ENCODE measurements at regions not wholly inside any gene's neighbourhood (a gene's known extent, or its start where the extent isn't known, plus 50 kb on each side); places are given as distances from the start of the nearest gene placed in this dataset.

DNA sequence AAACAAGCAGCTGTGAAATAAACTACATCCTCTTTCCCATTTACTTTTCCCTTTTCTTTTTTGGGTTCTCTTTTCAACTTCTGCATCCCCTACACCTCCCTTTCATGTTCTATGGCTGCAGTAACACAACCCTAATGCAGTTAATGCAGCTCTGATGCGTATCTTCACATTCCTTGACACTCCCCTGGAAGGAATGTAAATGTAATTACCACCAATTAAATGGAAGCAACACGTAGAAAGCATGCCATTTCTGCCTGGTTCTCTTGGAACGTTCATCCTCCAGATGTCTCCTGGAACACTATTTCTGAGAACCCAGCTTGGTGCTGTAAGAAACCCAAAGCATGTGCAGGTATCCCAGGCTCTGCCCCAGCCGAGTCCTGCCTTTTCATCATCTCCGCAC lies 166.8 kb upstream of the FREM2 start:
- DNase-seq, result no peak

DNA sequence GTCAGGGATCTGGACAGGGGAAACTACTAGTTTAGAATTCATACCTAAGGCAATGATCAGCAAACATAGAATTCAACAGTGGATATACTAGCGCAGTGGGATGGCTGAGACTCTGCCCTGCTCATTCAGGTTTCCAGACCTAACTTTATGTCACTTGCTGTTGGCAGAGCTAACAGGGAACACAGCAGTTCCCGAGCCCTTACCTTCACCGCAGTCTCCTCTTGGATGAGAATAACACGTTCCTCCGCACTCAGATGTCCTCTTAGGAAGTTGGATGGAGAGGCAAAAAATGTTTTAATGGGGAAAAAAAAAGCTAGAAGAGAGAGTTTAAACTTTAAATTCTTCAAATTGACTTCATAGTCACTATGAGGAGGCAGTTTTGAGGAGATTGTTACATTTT lies 159.7 kb upstream of the FREM2 start:
- no peak for DNase-seq

DNA sequence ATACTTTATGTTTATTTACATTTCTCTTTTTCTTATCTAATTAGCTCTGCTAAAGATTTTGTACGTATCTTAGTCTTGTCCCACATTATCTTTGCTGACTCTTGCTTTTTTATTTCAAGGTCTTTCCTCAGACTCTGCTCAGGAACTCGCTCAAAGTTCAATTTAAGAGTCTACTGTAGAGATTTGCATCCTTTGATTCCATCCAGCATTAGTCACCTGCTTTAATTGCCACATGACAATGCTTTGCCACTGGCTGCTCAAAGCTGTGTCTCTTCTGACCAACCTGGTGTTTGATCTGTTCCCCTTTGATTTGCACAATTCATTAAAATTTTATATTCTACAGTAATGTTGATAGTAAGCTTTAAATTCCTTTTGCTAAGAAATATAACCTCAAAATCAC lies 157.9 kb upstream of the FREM2 start:
- no peak for DNase-seq

DNA sequence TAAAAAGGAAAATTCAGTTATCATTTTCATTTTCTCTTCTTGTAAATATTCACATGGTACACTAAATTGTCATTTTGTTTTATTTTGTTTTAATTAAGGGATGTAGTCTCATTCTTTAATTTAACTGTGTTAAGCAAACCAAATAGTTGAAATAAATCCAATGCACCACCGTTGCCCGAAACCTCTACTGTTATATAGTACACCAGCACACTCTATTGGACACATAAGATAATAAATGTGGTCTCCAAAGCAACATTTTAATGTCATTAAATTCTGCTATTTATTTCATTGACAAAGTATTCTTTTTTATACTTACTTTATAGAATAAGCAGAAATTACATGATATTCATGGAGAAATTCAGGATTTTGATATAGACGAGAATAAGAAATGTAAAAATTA lies 156.4 kb upstream of the FREM2 start:
- DNase-seq, result no peak

DNA sequence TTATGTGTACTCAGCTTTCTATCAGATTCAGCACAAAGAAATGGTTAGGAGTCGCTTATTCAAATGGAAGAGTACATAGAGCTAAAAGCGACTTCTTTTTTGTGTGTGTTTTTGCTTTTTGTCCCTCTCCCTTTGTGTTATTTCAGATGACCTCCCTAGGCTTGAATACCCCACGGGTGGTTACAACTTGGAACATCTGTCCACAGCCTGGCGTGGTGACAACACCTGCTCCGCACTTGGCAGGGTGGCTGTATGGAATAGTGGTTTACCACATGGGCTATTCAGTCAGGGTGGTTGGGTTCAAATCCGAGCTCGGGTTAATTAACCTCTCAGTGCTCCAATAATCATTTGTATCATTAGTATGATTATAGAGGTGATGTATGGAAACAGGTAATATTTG lies 151.6 kb upstream of the FREM2 start:
- no peak for DNase-seq

DNA sequence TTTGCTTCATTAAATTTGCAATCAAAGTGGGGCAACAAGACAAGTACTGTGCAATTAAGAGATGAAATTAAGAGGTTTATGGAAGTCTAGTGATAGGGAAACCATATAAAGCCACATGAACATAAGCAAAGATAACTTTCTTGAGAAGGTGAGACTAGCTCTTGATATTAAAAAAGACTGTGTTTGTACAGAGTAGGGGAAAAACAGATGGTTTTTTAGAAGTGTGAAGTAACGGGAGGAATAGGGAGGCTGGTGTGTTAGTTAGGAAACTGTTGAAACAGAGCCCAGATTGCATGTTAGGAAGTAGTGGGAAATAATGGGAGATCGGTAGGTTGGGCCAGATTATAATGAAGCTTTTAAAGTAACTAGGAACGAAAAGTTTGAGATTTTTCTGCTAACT lies 149.8 kb upstream of the FREM2 start:
- DNase-seq, result no peak

DNA sequence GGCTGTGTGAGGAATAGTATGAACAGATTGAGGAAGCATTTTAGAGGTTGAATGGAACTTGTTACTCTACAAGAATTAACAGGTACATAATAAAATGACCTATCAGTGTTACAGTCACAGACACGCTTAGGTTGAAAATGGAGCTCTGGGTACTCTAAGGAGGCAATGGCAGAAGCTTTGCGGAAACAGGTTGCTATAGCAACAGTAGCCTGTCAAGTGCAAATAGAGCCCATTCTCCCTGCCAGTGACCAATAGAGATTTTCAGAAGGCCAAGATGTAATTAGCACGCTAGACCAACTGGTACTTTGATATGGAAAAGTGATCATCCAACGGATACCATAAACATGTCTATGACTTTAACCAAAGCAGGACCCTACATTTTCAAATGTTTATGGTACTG lies 148.5 kb upstream of the FREM2 start:
- no peak for DNase-seq

DNA sequence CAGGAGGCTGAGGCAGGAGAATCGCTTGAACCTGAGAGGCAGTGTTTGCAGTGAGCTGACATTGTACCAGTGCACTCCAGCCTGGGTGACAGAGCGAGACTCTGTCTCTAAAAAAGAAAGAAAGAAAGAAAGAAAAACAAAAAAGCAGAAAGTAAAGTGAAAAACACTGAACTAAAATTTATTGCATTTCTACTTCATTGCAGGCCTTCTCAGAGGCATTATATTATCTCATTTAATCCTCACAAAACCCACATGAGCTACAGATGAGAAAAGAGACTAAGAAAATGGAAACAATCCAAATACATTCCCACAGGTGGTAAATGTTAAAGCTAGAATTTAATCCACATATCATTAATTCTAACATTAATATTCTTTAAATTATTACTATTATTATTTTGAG lies 147.2 kb upstream of the FREM2 start:
- DNase-seq, result no peak

DNA sequence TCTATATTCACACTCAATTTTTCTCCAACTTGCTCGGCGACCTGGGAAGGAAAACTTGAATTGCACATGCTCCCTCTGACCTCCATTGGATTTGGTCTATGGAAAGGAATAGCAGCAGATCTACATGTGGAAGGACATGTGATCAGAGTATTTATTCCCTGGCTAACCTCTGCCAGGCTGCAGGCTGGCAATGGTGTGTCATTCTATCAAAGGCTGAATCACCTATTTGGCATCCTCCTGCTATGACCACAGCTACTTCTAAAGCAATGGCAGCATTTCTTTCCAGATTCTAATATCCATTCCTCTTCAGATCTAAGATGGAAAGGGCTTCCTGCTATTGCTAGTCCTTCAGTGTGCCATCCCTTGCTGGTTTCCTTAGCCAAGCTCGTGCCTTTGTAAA lies 144.3 kb upstream of the FREM2 start:
- no peak for DNase-seq

DNA sequence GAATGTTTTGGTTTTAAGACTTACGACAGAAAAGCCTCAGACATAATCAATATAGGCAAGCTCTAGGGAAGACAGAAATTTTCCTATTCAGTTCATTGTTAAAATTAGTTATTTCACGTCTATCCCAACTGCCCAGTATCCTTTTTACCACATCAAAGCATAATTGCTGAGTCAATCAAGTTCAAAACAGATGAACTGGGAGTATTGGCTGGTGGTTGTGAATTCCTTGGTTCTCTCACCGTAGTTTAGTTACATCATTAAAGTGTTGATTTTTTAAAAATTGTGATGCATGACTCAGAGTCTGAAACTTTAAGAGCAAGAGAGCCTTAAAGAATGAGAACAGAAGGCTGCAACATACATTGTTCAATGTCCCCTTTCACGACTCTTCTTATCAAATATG lies 143.3 kb upstream of the FREM2 start:
- DNase-seq, result no peak

DNA sequence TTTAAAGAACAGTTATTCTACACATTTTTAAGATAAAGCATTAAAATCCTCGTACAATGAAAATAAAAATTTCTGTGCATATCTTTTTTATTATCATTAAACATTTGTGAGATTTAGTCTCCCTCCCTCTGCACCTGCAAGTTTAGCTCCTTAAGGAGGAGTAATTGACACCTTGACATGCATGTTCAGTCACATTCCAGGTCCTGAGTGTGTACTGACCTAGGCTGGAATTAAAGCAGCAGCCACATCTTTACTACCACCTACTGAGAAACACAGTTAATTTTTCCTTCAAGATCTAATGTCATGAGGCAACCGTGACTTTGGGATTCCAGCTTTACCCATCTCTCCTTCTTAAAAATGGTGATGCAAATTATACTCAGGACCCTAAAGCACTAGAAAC lies 123.1 kb upstream of the FREM2 start:
- no peak for DNase-seq

DNA sequence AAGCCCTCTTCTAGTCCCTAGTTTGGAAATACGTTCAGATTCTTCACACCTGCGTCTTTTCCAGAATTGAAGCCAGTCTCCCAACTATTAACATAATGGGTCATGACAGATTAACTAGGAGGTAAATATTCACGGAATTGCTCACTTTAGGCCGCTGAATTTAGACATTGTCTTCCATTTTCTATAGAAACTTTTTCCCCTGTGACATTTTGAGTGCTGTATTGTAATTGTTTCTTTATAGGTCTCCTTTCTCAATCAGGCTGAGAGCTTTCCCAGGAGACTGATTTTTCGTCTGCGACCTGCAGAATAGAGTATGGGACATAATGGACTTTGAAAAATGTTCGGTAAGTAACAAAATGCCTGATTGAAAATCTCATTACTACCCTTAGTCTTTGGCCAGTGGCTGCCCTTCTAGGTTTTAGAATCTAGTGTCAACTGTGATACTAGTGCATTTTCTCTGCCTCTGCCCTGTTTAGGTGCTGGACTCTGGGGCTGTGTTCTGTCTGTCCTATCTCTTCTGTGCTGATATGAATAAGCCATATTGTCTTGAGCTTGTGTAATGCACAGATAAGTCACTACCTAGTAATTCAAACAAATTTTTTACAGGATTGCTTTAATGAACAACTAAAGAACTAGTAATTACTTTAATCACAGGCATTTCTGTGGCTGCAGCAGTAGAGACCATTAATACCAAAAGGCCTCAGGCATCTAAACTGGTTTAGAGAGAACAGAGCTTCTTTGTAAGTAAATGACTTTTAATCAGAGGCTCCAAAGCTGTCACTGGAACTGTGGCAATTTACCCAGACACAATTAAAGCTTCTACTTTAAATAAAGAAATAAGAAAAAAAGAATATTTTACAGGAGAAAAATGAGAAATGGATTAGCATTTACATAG lies 122.4 kb upstream of the FREM2 start:
- no peak for DNase-seq

DNA sequence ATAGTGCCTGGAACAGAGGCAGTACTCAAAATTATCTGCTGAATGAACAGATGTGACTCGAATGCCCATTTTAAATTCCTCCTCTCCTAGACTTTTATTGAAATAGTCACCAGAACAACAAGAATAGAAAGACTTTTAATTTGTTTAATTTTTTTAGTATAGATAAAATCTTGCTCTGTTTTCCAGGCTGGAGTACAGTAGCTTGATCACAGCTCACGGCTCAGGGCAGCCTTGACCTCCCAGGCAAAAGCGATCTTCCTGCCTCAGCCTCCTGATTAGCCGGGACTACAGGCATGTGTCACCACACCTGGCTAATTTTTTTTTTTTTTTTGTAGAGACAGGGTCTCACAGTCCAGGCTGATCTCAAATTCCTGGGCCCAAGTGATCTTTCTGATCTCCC lies 120.9 kb upstream of the FREM2 start:
- DNase-seq, result no peak

DNA sequence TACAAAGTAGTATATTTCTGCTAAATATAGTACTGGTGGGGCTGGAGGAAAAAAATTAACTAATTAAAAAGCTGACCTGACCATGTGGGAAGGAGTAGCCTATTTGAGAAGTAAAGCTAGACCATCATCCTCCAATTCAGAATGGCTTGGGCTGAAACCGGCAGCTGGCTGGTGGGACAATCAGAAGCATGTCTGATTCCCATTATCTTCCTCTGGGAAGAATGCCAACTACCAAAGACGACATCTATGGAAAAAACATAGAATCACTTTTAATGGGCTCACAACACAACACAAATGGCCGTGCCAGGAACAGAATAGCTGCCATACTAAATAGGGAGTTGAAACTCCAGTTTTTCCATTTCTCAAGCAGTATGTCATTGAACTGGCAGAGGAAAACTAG lies 120.4 kb upstream of the FREM2 start:
- DNase-seq, result no peak

DNA sequence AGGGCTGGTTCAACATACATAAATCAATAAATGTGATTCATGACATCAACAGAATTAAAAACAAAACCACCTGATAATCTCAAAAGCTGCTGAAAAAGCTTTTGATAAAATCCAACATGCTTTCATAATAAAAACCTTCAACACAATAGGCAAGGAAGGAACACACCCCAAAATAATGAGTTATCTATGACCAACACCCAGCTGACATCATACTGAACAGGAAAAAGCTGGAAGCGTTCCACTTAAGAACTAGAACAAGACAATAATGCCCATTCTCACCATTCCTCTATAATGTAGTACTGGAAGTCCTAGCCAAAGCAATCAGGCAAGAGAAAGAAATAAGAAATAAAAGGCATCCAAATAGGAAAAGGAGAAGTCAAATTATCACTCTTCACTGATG lies 116.2 kb upstream of the FREM2 start:
- DNase-seq, result no peak

DNA sequence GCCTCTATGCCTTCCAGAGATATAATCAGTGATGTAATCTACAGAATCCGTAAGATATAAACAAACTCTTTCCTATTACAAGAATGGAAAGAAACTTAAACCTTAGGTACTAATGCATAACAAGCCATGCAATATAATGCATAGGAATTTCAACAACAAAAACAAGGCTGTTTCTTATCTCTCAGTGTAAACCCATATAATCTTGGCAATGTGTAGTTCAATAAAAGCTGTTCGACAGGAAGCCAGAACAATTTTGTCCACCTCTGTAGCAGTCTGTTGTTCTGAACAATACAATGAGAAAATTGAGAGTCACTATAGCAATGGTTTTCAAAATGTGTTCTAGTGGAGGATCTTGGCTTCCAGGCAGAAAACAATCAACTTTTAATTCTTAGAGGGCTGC lies 111.5 kb upstream of the FREM2 start:
- DNase-seq, result no peak

DNA sequence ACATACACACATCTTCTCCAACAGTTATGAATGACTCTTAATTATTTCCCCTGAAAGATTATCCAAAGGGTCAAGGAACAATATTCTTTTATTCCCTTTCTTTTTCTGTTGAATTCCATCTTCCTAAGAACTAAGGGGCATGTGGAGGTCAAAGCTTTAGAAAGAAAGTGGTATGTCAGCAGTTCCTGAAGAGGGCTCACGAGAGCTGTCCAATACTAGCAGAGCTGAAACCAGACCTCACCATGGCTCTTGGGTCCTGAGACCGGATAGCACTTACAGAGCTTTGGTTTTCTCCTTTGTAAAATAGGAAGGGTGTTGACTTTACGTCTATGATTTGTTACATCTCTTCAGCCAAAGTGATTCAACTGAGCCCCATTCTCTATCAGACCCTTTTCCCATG lies 109.8 kb upstream of the FREM2 start:
- DNase-seq, result no peak

DNA sequence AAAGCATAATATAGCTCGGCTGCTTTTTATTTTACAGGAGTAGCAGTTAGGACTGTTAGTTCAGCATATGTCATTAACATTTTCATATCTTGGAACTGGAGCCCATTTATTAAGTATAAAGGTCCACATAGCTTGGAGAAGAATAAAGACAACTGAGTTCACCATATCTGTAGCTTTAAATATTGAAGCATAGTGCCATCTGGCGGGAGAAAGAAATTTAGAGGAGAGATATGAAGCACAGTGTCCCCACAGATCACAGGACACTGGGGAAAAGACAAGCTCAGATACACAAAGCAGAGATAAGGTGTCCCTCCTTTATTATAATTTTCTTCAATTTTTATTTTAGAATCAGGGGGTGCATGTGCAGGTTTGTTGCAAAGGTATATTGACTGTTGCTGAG lies 104.7 kb upstream of the FREM2 start:
- DNase-seq, result no peak

DNA sequence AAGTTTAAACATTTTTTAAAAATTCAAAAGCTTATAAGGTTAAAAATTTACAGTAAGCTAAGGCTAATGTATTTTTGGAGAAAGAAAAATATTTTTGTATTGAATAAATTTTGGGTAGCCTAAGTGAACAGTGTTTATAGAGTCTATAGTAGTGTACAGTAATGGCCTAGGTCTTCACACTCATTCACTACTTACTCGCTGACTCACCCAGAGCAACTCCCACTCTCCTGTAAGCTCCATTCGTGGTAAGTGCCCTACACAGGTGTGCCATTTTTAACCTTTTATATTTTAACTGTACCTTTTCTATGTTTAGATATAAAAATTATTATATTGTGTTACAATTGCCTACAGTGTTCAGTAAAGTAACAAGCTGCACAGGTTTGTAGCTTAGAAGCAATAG lies 96.6 kb upstream of the FREM2 start:
- no peak for DNase-seq

DNA sequence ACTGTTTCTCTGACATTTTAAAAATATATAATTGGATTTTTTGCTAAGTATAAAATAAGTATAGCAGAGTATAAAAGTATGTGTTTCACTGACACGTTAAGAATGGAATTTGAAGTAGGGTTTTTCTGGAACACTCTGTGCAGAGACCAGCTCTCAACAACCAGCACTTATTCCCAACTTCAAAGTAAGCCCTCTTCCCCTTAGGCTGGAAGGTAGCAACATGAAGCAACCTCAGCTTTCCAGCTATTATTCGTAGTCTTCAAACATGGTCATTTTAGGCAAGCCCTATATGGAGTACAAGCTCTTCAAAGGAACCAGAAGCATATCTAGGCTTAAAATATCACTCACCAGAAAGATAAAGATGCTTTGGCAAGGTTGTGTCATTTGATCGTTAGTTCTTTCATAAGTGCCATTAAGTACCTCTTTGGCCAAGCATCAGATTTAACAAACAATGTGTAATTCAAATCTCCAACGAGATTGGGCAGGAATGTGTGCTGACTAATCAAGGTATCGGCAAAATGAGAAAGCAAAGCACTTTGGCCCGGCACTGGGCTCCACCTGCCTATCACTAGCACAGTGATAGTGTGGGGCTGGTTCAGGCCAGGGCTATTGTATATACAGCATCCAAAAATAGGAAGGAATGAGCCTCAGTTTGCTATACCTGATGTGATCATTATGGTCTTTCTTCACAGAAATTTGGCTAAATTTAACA lies 95.9 kb upstream of the FREM2 start:
- DNase-seq, result no peak

DNA sequence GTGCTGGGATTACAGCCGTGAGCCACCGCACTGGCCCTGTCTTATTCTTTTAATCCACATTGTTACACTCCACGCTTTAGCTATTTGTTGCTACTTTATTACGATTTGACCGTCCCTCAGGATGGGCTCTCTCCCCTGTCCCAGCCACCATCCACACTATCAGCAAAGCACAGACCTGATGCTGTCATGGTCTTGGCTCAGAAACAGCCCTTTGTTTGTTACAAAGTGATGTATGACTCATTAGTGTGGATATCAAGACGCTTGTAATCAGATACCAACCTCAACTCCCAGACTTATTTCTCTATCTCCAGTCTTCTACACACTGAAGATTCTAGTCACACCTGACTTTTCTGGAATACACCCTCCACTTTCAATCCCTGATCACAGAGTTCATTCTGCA lies 84.6 kb upstream of the FREM2 start:
- no peak for DNase-seq

DNA sequence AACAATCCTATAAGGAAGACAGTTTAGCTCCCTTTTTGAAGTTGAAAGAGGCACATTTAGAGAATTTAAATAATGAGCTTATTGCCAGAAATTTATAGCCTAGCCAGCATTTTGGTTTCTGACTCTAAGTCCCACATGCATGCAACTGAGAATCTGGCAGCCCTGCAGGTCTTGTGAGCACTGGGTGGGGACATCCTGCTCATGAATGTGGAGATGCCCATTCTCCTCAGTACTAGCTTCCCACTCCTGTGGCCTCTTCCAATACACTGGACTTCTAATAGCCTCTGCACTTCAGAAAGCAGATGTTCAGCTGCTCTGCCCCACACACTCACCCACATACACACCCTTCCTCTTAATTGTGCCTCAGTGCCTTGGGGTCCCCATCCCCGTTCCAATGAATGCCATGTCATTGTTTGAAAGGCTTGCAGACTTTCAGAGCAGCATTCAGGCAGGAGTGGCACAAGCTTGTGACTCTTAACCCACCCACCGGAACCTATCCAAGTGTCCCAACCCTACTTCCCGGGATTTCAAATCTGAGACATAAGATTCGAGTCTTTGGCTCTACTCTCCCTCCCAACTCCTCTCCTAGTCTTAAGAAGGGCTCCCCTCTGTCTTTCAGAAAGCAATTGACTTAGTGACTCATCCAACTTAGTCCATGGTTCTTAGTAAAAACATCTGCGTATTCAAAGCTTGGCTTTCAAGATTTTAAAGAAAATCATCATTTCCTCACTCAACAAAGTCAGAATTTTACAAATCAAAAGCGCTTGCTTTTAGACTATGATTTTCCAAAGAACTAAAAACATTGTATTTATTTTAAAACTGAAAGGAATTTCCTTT lies 80.0 kb upstream of the FREM2 start:
- no peak for DNase-seq

DNA sequence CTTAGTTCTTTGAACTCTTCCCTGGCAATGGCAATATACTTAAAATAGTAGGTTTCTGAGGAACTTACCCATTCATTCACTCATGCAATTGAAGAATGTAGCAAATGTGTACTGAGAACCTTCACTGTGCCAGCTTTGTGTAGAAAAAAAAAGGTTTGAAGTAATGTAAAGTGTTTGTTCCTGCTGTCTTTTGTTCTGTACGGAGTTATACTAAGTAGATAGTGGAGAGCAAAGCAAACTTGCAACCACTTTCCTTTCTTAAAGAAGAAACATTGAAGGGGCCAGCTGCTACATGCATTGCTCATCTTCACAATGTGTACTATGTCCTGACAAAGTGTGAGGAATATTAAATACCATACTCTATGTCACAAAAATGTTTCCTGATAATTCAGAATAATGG lies 68.9 kb upstream of the FREM2 start:
- DNase-seq, result no peak

DNA sequence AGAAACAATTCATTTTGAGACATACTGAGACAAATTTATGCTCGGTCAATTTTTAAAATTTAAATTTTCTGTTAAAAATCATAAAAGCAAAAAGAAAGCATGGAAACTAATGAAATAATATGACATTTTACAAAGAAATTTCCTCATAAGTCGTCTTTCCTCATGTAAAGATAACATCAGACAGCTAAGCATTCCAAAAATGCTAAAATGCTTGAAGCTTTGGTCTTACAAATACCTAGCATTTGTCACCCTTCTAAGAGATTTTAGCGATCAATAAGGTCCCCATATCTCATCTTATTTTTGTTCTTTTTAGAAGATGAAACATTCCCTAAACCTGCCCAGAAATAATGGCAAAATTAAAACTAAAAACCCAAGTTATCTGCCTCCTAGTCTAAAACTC lies 68.5 kb upstream of the FREM2 start:
- no peak for DNase-seq
